ENCODE measurements at regions not wholly inside any gene's neighbourhood (a gene's known extent, or its start where the extent isn't known, plus 50 kb on each side); places are given as distances from the start of the nearest gene placed in this dataset.

DNA sequence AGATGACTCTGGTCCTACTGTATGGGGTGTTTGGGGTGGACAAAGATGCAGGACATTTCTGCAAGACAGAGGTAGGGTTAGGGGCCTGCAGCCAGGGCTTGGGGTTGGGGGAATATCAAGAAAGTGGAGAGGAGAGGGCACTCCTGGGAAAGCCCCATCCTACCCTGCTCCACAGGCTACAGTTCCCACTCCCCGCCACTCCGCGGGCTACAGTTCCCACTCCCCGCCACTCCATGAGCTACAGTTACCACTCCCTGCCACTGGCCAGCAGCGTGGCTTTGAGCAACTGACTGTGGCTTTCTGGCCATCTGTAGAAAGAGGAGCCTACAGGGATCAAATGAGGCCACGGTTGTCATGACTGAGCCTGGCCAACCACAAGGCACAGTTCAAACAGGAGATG lies 93.8 kb upstream of the GRIK3 start (continued):
- TF ChIP-seq, protein P1, sequence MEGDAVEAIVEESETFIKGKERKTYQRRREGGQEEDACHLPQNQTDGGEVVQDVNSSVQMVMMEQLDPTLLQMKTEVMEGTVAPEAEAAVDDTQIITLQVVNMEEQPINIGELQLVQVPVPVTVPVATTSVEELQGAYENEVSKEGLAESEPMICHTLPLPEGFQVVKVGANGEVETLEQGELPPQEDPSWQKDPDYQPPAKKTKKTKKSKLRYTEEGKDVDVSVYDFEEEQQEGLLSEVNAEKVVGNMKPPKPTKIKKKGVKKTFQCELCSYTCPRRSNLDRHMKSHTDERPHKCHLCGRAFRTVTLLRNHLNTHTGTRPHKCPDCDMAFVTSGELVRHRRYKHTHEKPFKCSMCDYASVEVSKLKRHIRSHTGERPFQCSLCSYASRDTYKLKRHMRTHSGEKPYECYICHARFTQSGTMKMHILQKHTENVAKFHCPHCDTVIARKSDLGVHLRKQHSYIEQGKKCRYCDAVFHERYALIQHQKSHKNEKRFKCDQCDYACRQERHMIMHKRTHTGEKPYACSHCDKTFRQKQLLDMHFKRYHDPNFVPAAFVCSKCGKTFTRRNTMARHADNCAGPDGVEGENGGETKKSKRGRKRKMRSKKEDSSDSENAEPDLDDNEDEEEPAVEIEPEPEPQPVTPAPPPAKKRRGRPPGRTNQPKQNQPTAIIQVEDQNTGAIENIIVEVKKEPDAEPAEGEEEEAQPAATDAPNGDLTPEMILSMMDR (conservative IDR thresholded peaks at IDR 0.05; ENCODE audit: low read depth in 2 of 2): no peak
- no peak for TF ChIP-seq CREB1 (CRISPR knock-in tag; IDR thresholded peaks at IDR 0.05; ENCODE audit: low read depth)

DNA sequence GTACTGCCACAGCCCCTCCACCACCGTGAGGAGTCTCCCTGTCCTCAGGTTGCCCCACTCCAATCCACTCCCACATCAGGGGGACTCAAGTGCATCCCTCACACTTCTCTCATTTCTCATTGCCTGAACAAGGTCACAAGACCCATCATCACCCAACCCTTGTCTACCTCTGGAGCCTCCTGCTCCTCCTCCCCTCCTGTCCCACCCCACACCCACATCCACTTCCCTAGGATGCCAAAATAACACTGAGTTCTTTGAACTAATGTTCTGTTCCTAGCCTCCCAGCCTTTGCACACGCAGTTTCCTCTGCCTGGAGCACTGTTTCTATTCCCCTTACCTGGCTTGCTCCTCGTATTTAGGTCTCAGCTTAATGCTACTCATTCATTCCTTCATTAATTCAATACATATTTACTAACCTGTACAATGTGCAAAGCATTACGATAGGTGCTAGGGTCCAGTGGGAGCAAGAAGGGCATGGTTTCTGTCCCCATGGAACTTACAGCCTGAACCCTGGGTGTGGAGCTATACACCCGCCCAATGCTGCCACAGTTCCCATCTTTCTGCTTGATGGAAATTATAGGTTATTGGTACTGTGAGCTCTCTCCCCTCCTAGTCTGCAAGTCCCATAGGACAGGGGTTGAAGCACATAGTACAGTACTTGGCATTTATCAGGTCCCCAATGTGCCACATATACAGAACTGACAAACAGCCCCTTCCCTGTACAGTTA lies 96.1 kb upstream of the GRIK3 start:
- no peaks in the 10 kb centered on the region for H3K4me1 ChIP-seq (ENCODE audit: insufficient read depth)
- no peaks in the 10 kb centered on the region for H3K36me3 ChIP-seq (ENCODE audit: insufficient read depth)
- H3K36me3 Mint-ChIP-seq (ENCODE audit: low read depth): no peaks in the 10 kb centered on the region
- no peaks in the 10 kb centered on the region for H4K20me1 ChIP-seq (replicated peaks; ENCODE audit: insufficient read depth)
- no peak for ATAC-seq
- DNase-seq (ENCODE audit: low spot score): no peak
- H3K27ac Mint-ChIP-seq: no peak overlapping the region
- H2AFZ ChIP-seq: no peak overlapping the region
- no peak overlapping the region for H3K4me3 ChIP-seq
- H3K9me2 ChIP-seq (ENCODE audit: insufficient read depth): no peaks in the 10 kb centered on the region
- H3F3A ChIP-seq (replicated peaks; ENCODE audit: low read depth): no peaks in the 10 kb centered on the region
- H3K27me3 Mint-ChIP-seq (ENCODE audit: insufficient read depth, low read depth, poor library complexity): peaks cover 10% of the 10 kb centered on the region
- no peaks in the 10 kb centered on the region for H3K79me2 ChIP-seq (replicated peaks; ENCODE audit: insufficient read depth)
- H3K27me3 ChIP-seq (ENCODE audit: insufficient read depth): no peaks in the 10 kb centered on the region
- TF ChIP-seq, protein P1 (conservative IDR thresholded peaks at IDR 0.05; ENCODE audit: low read depth in 2 of 2): peak in 1 of 2 experiments; percentile 12; a peak in 1 of 4 replicates
- TF ChIP-seq, protein P2, sequence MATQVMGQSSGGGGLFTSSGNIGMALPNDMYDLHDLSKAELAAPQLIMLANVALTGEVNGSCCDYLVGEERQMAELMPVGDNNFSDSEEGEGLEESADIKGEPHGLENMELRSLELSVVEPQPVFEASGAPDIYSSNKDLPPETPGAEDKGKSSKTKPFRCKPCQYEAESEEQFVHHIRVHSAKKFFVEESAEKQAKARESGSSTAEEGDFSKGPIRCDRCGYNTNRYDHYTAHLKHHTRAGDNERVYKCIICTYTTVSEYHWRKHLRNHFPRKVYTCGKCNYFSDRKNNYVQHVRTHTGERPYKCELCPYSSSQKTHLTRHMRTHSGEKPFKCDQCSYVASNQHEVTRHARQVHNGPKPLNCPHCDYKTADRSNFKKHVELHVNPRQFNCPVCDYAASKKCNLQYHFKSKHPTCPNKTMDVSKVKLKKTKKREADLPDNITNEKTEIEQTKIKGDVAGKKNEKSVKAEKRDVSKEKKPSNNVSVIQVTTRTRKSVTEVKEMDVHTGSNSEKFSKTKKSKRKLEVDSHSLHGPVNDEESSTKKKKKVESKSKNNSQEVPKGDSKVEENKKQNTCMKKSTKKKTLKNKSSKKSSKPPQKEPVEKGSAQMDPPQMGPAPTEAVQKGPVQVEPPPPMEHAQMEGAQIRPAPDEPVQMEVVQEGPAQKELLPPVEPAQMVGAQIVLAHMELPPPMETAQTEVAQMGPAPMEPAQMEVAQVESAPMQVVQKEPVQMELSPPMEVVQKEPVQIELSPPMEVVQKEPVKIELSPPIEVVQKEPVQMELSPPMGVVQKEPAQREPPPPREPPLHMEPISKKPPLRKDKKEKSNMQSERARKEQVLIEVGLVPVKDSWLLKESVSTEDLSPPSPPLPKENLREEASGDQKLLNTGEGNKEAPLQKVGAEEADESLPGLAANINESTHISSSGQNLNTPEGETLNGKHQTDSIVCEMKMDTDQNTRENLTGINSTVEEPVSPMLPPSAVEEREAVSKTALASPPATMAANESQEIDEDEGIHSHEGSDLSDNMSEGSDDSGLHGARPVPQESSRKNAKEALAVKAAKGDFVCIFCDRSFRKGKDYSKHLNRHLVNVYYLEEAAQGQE (IDR thresholded peaks at IDR 0.05; ENCODE audit: unreplicated experiment): no peak
- H3K4me2 ChIP-seq: no peak overlapping the region
- H3K9me3 Mint-ChIP-seq: no peaks in the 10 kb centered on the region
- H3K27ac ChIP-seq (ENCODE audit: low read depth): no peak overlapping the region
- H3K4me3 Mint-ChIP-seq: no peak overlapping the region
- peaks cover 5% of the 10 kb centered on the region; the same call in 2 of the 3 replicates for H3K4me1 Mint-ChIP-seq

DNA sequence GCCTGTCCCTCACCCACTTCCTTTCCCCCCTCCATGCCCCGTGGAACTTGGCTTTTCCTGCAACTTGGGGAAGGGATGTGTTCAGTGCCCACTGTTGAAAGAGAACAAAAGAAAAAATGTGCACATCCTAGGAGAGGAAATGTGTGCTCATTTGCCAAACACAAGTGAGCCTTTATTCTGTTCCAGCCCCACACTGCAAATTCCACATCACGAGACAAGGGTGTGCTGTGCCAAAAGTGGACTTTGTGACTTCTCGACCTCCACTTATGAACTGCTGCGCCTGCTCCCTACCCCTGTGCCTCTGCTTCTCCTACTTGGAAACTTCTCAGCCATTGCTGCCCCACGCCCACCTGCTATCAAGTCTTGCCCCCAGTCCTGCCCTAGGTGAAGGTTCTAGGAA lies 97.0 kb upstream of the GRIK3 start:
- Histone ChIP-seq H3K27ac (ENCODE audit: low read depth) (no peak overlapping the region), H3K36me3 (ENCODE audit: insufficient read depth) (no peaks in the 10 kb centered on the region), H3K9me2 (ENCODE audit: insufficient read depth) (no peaks in the 10 kb centered on the region), H3K4me3 (no peak overlapping the region), H3K79me2 (replicated peaks; ENCODE audit: insufficient read depth) (no peaks in the 10 kb centered on the region), H2AFZ (no peak overlapping the region), H3K4me1 (ENCODE audit: insufficient read depth) (no peaks in the 10 kb centered on the region), H3K27me3 (ENCODE audit: insufficient read depth) (no peaks in the 10 kb centered on the region), H4K20me1 (replicated peaks; ENCODE audit: insufficient read depth) (no peaks in the 10 kb centered on the region), H3F3A (replicated peaks; ENCODE audit: low read depth) (no peaks in the 10 kb centered on the region), H3K4me2 (no peak overlapping the region)
- DNase-seq (ENCODE audit: low spot score) (no peak), ATAC-seq (no peak)
- Mint-ChIP-seq H3K36me3 (ENCODE audit: low read depth) (no peaks in the 10 kb centered on the region), H3K9me3 (no peaks in the 10 kb centered on the region), H3K27ac (no peak overlapping the region), H3K4me1 (peaks cover 5% of the 10 kb centered on the region; the same call in 2 of the 3 replicates), H3K4me3 (no peak overlapping the region), H3K27me3 (ENCODE audit: insufficient read depth, low read depth, poor library complexity) (peaks cover 10% of the 10 kb centered on the region)
- TF ChIP-seq, protein P1 (conservative IDR thresholded peaks at IDR 0.05; ENCODE audit: low read depth in 2 of 2): no peak
- no peak for TF ChIP-seq NANOG (IDR thresholded peaks at IDR 0.05; ENCODE audit: borderline replicate concordance)
